ENCODE measurements at regions not wholly inside any gene's neighbourhood (a gene's known extent, or its start where the extent isn't known, plus 50 kb on each side); places are given as distances from the start of the nearest gene placed in this dataset.

- intact Hi-C loops (cut with DNase I): no loop called here
- DNase-seq: no peak
- no peak for TF ChIP-seq CTCF (IDR thresholded peaks at IDR 0.05)
- no peak overlapping the region for H3K27ac ChIP-seq
- FAIRE-seq: no peak
- no peaks in the 10 kb centered on the region for H3K4me1 ChIP-seq
- no peak overlapping the region for H3K4me3 ChIP-seq
- WGBS, 2 donors: 87 to 88% methylated on average over 9 of the region's 9 CpGs
- H3K9me3 ChIP-seq: no peaks in the 10 kb centered on the region
- no peaks in the 10 kb centered on the region for H3K27me3 ChIP-seq
- H3K36me3 ChIP-seq: no peaks in the 10 kb centered on the region
- ATAC-seq: no peak
These were observed 202.1 kb upstream of the NPVF start for GRCh38 chr7:25430200-25430931.

- H3K4me3 ChIP-seq: no peak overlapping the region
- no peaks in the 10 kb centered on the region for H3K9me3 ChIP-seq
- H3K36me3 ChIP-seq: no peaks in the 10 kb centered on the region
- DNase-seq (no peak), FAIRE-seq (no peak), ATAC-seq (no peak)
- WGBS, 2 donors: 73 to 80% methylated on average over 3 of the region's 3 CpGs
- no peaks in the 10 kb centered on the region for H3K4me1 ChIP-seq
- no peaks in the 10 kb centered on the region for H3K27me3 ChIP-seq
- intact Hi-C loops (cut with DNase I): no loop called here
- no peak overlapping the region for H3K27ac ChIP-seq
- no peak for TF ChIP-seq CTCF (IDR thresholded peaks at IDR 0.05)
These were observed 203.7 kb upstream of the NPVF start for GRCh38 chr7:25431956-25432450.

GRCh38 chr7:25432807-25433206, 204.5 kb upstream of the NPVF start:
- Histone ChIP-seq H3K27ac (no peak overlapping the region), H3K9me3 (no peaks in the 10 kb centered on the region), H3K36me3 (no peaks in the 10 kb centered on the region), H3K27me3 (no peaks in the 10 kb centered on the region), H3K4me3 (no peak overlapping the region), H3K4me1 (no peaks in the 10 kb centered on the region)
- 74 to 82% methylated on average over 2 of the region's 2 CpGs for WGBS, 2 donors
- no peak for FAIRE-seq
- TF ChIP-seq CTCF (IDR thresholded peaks at IDR 0.05): no peak
- ATAC-seq: no peak
- intact Hi-C loops (cut with DNase I): no loop called here
- DNase-seq: no peak

GRCh38 chr7:25436413-25436812, 208.1 kb upstream of the NPVF start:
- Histone ChIP-seq H3K36me3 (no peaks in the 10 kb centered on the region), H3K4me3 (no peak overlapping the region), H3K27me3 (no peaks in the 10 kb centered on the region), H3K9me3 (no peaks in the 10 kb centered on the region), H3K4me1 (no peaks in the 10 kb centered on the region), H3K27ac (no peak overlapping the region)
- DNase-seq (no peak), FAIRE-seq (no peak), ATAC-seq (no peak)
- TF ChIP-seq CTCF (IDR thresholded peaks at IDR 0.05): no peak
- WGBS, 2 donors: 78 to 86% methylated on average over 3 of the region's 3 CpGs
- intact Hi-C loops (cut with DNase I): no loop called here

- ATAC-seq: no peak
- no peak for DNase-seq
- Histone ChIP-seq H3K27me3 (no peaks in the 10 kb centered on the region), H3K9me3 (no peaks in the 10 kb centered on the region), H3K4me3 (no peak overlapping the region), H3K27ac (no peak overlapping the region), H3K4me1 (no peaks in the 10 kb centered on the region), H3K36me3 (no peaks in the 10 kb centered on the region)
- no peak for FAIRE-seq
- intact Hi-C loops (cut with DNase I): no loop called here
- no peak for TF ChIP-seq CTCF (IDR thresholded peaks at IDR 0.05)
These were observed 209.0 kb upstream of the NPVF start for GRCh38 chr7:25437308-25437707.
